Body of pancreas (tissue), 4 donors: ENCODE measurements at regions not wholly inside any gene's neighbourhood (a gene's known extent, or its start where the extent isn't known, plus 50 kb on each side); places are given as distances from the start of the nearest gene placed in this dataset.

ENCODE experiments used
- ATAC-seq: fragments of 150-250 bp; one replicate; pipeline ENCODE4 v1.9.1; 2016
- DNase-seq, 4 donors: peaks; one replicate each; pipeline ENCODE4 v3.0.0-alpha.2; 2019
- H3K27ac ChIP-seq, 4 donors: fragments of 200-600 bp; sonication (generic); 1 replicate in 3 of 4; 2 replicates in 1 of 4; pipeline versions ENCODE4 v1.5.1 to v1.6.1; 2016 to 2019; ENCODE audit warnings: mild to moderate bottlenecking in 1 of 4, mixed read lengths in 1 of 4, moderate library complexity in 1 of 4
- H3K27me3 ChIP-seq, 2 donors: fragments of 200-600 bp; sonication (generic); one replicate each; pipeline ENCODE4 v1.6.0; 2016; ENCODE audit warnings: mild to moderate bottlenecking in 1 of 2
- H3K36me3 ChIP-seq, 2 donors: fragments of 200-600 bp; sonication (generic); replicated peaks in 1 of 2; 2 replicates each; pipeline ENCODE4 v1.5.1; 2016; ENCODE audit warnings: low read depth in 2 of 2; ENCODE audit not compliant: insufficient read depth in 1 of 2
- H3K4me1 ChIP-seq: fragments of 200-600 bp; sonication (generic); one replicate; pipeline ENCODE4 v1.6.0; 2016
- H3K4me3 ChIP-seq, 2 donors: fragments of 200-600 bp; sonication (generic); 1 replicate in 1 of 2; 2 replicates in 1 of 2; pipeline ENCODE4 v1.5.1; 2016 to 2019
- H3K9me3 ChIP-seq, 3 donors: fragments of 200-600 bp; sonication (generic); 1 replicate in 2 of 3; 2 replicates in 1 of 3; pipeline ENCODE4 v1.5.1; 2016
- POLR2A ChIP-seq, 3 donors: fragments of 450-650 bp; IDR thresholded peaks; one replicate each; pipeline ENCODE4 v1.6.1; 2016; ENCODE audit warnings: antibody characterized with exemption in 3 of 3, mild to moderate bottlenecking in 2 of 3
- WGBS, 2 donors: methylation state at CpG; one replicate each; pipeline ENCODE4 v1.1.5; 2017; 5-methylcytosine and 5-hydroxymethylcytosine counted together
- intact Hi-C: fragments of 100-400 bp; cut with DNase I; formaldehyde crosslinking; loops from one replicate; pipeline ENCODE4 v1.15.1; 2023
- TF ChIP-seq, protein P1 (sequence below), 7 experiments: fragments of 450-650 bp in 4 of 7; fragments of 200-600 bp in 3 of 7; sonication (generic) in 3 of 7; IDR thresholded peaks; one replicate each; pipeline ENCODE4 v1.5.1; 2016 to 2019; ENCODE audit warnings: antibody characterized with exemption in 7 of 7

DNA sequence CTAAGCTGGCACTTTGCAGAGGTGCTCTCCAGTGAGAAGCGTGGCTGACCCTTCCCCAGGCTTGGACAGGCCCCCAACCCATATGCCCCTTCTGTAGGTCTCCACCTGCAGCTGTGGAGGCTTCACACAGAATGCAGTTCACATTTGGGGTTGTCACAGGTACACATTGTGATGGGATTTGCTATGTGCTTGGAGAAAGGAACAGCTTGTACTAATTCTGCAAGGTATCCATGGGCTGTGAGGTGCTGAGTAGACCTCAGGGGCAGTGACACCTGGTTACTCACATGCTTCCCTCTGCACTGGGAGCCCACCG lies 188.9 kb downstream of the CXCL12 start:
- no peaks in the 10 kb centered on the region for H3K27me3 ChIP-seq
- DNase-seq, result no peak
- intact Hi-C loops, result no loop called here
- H3K4me1 ChIP-seq, result peaks cover 13% of the 10 kb centered on the region
- ATAC-seq, result no peak
- peak overlapping the region in 2 of 4 donors; percentile 1 to 42 for H3K27ac ChIP-seq
- whole genome bisulfite sequencing, 2 donors, result 52 to 57% methylated on average over 2 of the region's 2 CpGs
- H3K9me3 ChIP-seq, result no peaks in the 10 kb centered on the region
- TF ChIP-seq POLR2A (IDR thresholded peaks at IDR 0.05), result no peak
- TF ChIP-seq, protein P1, sequence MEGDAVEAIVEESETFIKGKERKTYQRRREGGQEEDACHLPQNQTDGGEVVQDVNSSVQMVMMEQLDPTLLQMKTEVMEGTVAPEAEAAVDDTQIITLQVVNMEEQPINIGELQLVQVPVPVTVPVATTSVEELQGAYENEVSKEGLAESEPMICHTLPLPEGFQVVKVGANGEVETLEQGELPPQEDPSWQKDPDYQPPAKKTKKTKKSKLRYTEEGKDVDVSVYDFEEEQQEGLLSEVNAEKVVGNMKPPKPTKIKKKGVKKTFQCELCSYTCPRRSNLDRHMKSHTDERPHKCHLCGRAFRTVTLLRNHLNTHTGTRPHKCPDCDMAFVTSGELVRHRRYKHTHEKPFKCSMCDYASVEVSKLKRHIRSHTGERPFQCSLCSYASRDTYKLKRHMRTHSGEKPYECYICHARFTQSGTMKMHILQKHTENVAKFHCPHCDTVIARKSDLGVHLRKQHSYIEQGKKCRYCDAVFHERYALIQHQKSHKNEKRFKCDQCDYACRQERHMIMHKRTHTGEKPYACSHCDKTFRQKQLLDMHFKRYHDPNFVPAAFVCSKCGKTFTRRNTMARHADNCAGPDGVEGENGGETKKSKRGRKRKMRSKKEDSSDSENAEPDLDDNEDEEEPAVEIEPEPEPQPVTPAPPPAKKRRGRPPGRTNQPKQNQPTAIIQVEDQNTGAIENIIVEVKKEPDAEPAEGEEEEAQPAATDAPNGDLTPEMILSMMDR (IDR thresholded peaks at IDR 0.05), result no peak
- H3K36me3 ChIP-seq, result no peaks in the 10 kb centered on the region
- H3K4me3 ChIP-seq, result no peak overlapping the region

DNA sequence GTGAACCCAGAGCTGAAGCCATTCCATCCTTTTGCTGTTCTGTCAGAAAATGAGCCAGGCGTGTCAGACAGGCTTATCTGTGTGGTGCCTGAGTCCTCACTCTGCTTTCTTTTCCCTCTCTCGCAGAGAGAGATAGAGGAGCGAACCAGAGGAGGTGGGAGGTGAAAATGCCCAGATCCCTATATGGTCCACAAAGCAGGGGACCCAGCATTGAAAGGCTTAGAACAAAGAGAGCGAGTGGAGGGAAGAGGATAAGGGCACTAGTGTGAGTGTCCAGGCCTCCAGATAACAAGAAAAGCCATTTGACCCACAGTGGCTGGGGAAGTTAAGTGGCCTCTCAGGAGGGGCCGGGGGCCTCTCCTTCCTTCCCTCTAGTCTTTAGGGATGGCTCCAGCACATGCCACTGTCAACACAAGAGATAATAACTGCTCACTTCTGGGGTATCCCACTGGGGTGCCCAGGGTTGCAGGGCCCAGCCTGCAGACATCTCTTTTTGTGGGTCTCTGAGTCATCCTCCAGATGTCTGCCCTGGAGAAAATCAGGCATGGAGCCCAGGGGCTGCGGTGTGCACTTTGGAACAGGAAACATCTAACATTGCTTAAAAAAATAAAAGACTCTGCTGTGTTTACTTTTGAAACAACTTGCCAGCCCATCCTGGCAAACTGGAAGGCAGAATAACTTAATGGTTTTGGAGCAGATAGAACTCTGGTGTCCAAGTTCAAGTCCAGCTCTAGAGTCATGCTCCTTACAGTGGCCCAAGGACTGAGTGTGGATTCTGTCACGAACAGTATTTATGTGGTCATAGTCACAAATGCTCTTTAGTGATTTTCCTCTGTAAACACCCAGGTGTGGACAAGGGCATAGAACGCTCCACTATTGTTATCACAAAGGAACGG lies 189.5 kb downstream of the CXCL12 start:
- H3K36me3 ChIP-seq, result no peaks in the 10 kb centered on the region
- peak overlapping the region in 2 of 4 donors; percentile 1 to 42 for H3K27ac ChIP-seq
- H3K9me3 ChIP-seq, result no peaks in the 10 kb centered on the region
- H3K4me1 ChIP-seq, result peaks cover 13% of the 10 kb centered on the region
- no peak overlapping the region for H3K4me3 ChIP-seq
- no peak for TF ChIP-seq POLR2A (IDR thresholded peaks at IDR 0.05)
- TF ChIP-seq, protein P1 (IDR thresholded peaks at IDR 0.05), result no peak
- DNase-seq (peak; percentile 55 to 83 (median 79)), ATAC-seq (peak; percentile 76)
- intact Hi-C loops, result no loop called here
- 49 to 56% methylated on average over 8 to 9 of the region's 9 CpGs for WGBS, 2 donors
- H3K27me3 ChIP-seq, result no peaks in the 10 kb centered on the region

DNA sequence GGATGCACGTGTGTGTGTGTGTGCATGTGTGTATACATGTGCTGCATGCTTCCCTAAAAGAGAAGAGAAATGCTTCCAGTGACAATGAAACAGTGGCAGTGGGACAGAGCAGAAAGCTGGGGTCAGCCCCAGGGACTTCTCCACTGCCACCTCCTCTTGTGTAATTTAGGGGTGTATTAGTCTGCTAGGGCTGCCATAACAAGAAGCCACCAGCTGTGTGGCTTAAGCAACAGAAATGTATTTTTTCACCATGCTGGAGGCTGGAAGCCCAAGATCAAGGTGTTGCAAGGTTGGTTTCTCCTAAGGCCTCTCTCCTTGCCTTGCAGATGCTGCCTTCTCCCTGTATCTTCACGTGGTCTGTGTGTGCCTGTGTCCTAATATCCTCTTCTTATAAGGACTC lies 190.5 kb downstream of the CXCL12 start:
- no peaks in the 10 kb centered on the region for H3K9me3 ChIP-seq
- peaks cover 13% of the 10 kb centered on the region for H3K4me1 ChIP-seq
- WGBS, 2 donors, result 89 to 93% methylated on average over 2 of the region's 2 CpGs
- no peak for DNase-seq
- H3K36me3 ChIP-seq, result no peaks in the 10 kb centered on the region
- no peak overlapping the region for H3K4me3 ChIP-seq
- no peak overlapping the region for H3K27ac ChIP-seq
- TF ChIP-seq, protein P1 (IDR thresholded peaks at IDR 0.05), result no peak
- no peak for TF ChIP-seq POLR2A (IDR thresholded peaks at IDR 0.05)
- no peak for ATAC-seq
- no peaks in the 10 kb centered on the region for H3K27me3 ChIP-seq
- intact Hi-C loops, result no loop called here

DNA sequence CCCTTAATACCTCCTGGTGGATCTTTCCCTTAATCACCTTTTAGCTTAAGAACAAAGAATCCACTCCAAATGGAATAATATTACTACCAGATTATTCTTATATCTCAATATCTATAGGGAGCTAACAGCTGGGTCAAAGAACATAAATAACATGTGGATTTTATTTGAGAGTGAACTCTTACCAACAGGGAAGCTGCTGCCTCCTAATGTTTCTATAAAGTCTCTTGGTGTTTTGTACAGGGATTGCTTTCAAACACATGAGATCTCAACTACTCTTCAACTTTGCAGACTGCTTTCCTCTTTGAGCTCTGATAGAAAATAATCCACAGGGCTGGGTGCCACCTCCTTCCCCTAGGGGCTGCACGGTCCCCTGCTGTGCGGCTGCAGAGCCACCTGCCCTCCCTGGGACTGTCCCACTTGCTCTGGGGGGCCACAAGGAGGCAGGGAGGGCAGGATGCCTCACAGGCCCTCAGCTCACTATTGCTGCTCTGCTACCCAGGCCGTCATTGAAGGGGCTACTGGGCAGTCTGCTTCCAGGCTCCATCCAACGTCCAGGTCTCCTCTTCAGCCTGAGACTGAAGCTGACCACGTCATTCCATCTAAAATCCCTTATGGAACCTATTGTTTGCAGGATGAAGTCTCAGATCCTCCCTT lies 191.2 kb downstream of the CXCL12 start:
- H3K4me1 ChIP-seq, result peaks cover 13% of the 10 kb centered on the region
- H3K27ac ChIP-seq, result no peak overlapping the region
- no peaks in the 10 kb centered on the region for H3K9me3 ChIP-seq
- no peak for TF ChIP-seq POLR2A (IDR thresholded peaks at IDR 0.05)
- TF ChIP-seq, protein P1 (IDR thresholded peaks at IDR 0.05), result no peak
- no peaks in the 10 kb centered on the region for H3K36me3 ChIP-seq
- WGBS, 2 donors, result 74 to 85% methylated on average over 5 of the region's 5 CpGs
- H3K4me3 ChIP-seq, result no peak overlapping the region
- ATAC-seq (no peak), DNase-seq (no peak)
- H3K27me3 ChIP-seq, result no peaks in the 10 kb centered on the region
- intact Hi-C loops, result no loop called here
